H1 (cell line): ENCODE measurements at regions not wholly inside any gene's neighbourhood (a gene's known extent, or its start where the extent isn't known, plus 50 kb on each side); places are given as distances from the start of the nearest gene placed in this dataset.
"Not testable (repeated sequence)": the region's sequence is repeated elsewhere in the genome, so short reads cannot be mapped to it uniquely, and the experiment has no call there.

Experiments used
- CTCF ChIA-PET: fragments of 300-600 bp; sonication (Branson Sonifier 250); formaldehyde crosslinking; loops from one replicate; lab custom pipeline; 2021; ENCODE audit not compliant: partially characterized antibody; lab: Charles Lee
- POLR2A ChIA-PET: fragments of 300-600 bp; sonication (Branson Sonifier 250); formaldehyde crosslinking; loops from one replicate; lab custom pipeline; 2021; ENCODE audit warnings: inconsistent platforms; ENCODE audit not compliant: partially characterized antibody; lab: Charles Lee
- DNase-seq, 2 experiments: peaks; one replicate each; pipeline versions ENCODE4 v3.0.0 to v3.0.0-alpha.2; 2010 to 2022; ENCODE audit warnings: low spot score in 2 of 2, low read depth in 1 of 2, mixed read lengths in 1 of 2
- FAIRE-seq: peaks from 2 replicates; lab custom pipeline; 2011; peaks lifted over from hg19 to GRCh38; lab: Jason Lieb, UNC
- H2AFZ ChIP-seq: 2 replicates; pipeline ENCODE4 v1.8.1; 2012; ENCODE audit warnings: low read length, inconsistent platforms
- H2AK5ac ChIP-seq: 2 replicates; pipeline ENCODE4 v1.6.1; 2013; ENCODE audit warnings: low read depth, low read length
- H2BK120ac ChIP-seq: replicated peaks from 2 replicates; pipeline ENCODE3; 2013; ENCODE audit warnings: low read depth, low read length, inconsistent platforms
- H2BK12ac ChIP-seq: 2 replicates; pipeline ENCODE4 v1.6.1; 2013; ENCODE audit warnings: low read depth, low read length
- H2BK15ac ChIP-seq: 2 replicates; pipeline ENCODE4 v1.6.1; 2013; ENCODE audit warnings: low read length
- H2BK20ac ChIP-seq: 2 replicates; pipeline ENCODE4 v1.6.1; 2013; ENCODE audit warnings: low read length
- H2BK5ac ChIP-seq: 2 replicates; pipeline ENCODE4 v1.6.1; 2013; ENCODE audit warnings: low read depth, low read length
- H3K14ac ChIP-seq: 2 replicates; pipeline ENCODE4 v1.6.1; 2013; ENCODE audit warnings: inconsistent platforms; ENCODE audit not compliant: insufficient read length
- H3K18ac ChIP-seq: 2 replicates; pipeline ENCODE4 v1.6.1; 2013; ENCODE audit warnings: low read length; ENCODE audit errors: extremely low read depth
- H3K23ac ChIP-seq: 2 replicates; pipeline ENCODE4 v1.6.1; 2013; ENCODE audit warnings: inconsistent platforms; ENCODE audit not compliant: insufficient read length
- H3K23me2 ChIP-seq: 2 replicates; pipeline ENCODE4 v1.6.1; 2013; ENCODE audit warnings: low read depth, low read length
- H3K27ac ChIP-seq: 2 replicates; pipeline ENCODE4 v1.6.1; 2011; ENCODE audit warnings: low read depth, low read length, inconsistent platforms
- H3K27me3 ChIP-seq, 4 experiments: replicated peaks in 1 of 4; 1 replicate in 1 of 4; 2 replicates in 3 of 4; pipeline versions ENCODE4 v1.6.1 to v1.8.1; 2011 to 2013; ENCODE audit warnings: low read length in 3 of 4, mild to moderate bottlenecking in 3 of 4, inconsistent platforms in 2 of 4, mixed read lengths in 2 of 4, moderate library complexity in 1 of 4; ENCODE audit not compliant: control insufficient read depth in 3 of 4, insufficient read depth in 3 of 4; ENCODE audit errors: extremely low read depth in 1 of 4
- H3K36me3 ChIP-seq, 4 experiments: 2 replicates each; pipeline versions ENCODE4 v1.6.1 to v1.8.1; 2011 to 2013; ENCODE audit warnings: mild to moderate bottlenecking in 4 of 4, low read length in 3 of 4, moderate library complexity in 2 of 4, control low read depth in 1 of 4, inconsistent platforms in 1 of 4; ENCODE audit not compliant: insufficient read depth in 4 of 4, control insufficient read depth in 2 of 4
- H3K4ac ChIP-seq: replicated peaks from 2 replicates; pipeline ENCODE3; 2013; ENCODE audit warnings: low read length, low read depth, mixed read lengths, inconsistent platforms; ENCODE audit not compliant: insufficient read length
- H3K4me1 ChIP-seq, 4 experiments: replicated peaks in 1 of 4; 1 replicate in 1 of 4; 2 replicates in 3 of 4; pipeline versions ENCODE4 v1.6.1 to v1.8.1; 2011 to 2013; ENCODE audit warnings: low read length in 3 of 4, inconsistent platforms in 2 of 4, mixed read lengths in 1 of 4; ENCODE audit not compliant: insufficient read depth in 4 of 4, control insufficient read depth in 3 of 4
- H3K4me2 ChIP-seq, 2 experiments: 2 replicates each; pipeline versions ENCODE4 v1.6.1 to v1.8.1; 2011 to 2013; ENCODE audit warnings: low read depth in 2 of 2, low read length in 2 of 2, control low read depth in 1 of 2, inconsistent platforms in 1 of 2, mild to moderate bottlenecking in 1 of 2; ENCODE audit not compliant: insufficient read depth in 1 of 2
- H3K4me3 ChIP-seq, 4 experiments: fragments of 200-600, 300-600 bp in 1 of 4; sonication (generic), shearing (Covaris generic), sonication (Bioruptor Twin) in 1 of 4; 2 replicates each; pipeline versions ENCODE4 v1.5.1 to v1.8.1; 2011 to 2016; ENCODE audit warnings: low read length in 4 of 4, low read depth in 3 of 4, control low read depth in 2 of 4, inconsistent platforms in 2 of 4, mild to moderate bottlenecking in 2 of 4, mixed read lengths in 1 of 4, moderate library complexity in 1 of 4; ENCODE audit not compliant: insufficient read depth in 2 of 4; ENCODE audit errors: extremely low read depth in 1 of 4
- H3K56ac ChIP-seq: replicated peaks from 2 replicates; pipeline ENCODE3; 2013; ENCODE audit warnings: low read depth, mild to moderate bottlenecking, mixed read lengths, low read length, inconsistent platforms; ENCODE audit not compliant: insufficient read length
- H3K79me1 ChIP-seq: 2 replicates; pipeline ENCODE4 v1.6.1; 2013; ENCODE audit warnings: low read depth, low read length, control low read depth
- H3K79me2 ChIP-seq, 2 experiments: 2 replicates each; pipeline versions ENCODE4 v1.6.1 to v1.8.1; 2012 to 2013; ENCODE audit warnings: low read length in 2 of 2, mild to moderate bottlenecking in 2 of 2, inconsistent platforms in 1 of 2; ENCODE audit not compliant: insufficient read depth in 2 of 2, control insufficient read depth in 1 of 2
- H3K9ac ChIP-seq, 4 experiments: replicated peaks in 1 of 4; 1 replicate in 1 of 4; 2 replicates in 3 of 4; pipeline versions ENCODE4 v1.6.1 to v1.8.1; 2011 to 2013; ENCODE audit warnings: low read depth in 3 of 4, low read length in 3 of 4, control low read depth in 2 of 4, mild to moderate bottlenecking in 2 of 4, moderate library complexity in 2 of 4, inconsistent platforms in 1 of 4; ENCODE audit errors: extremely low read depth in 1 of 4
- H3K9me3 ChIP-seq, 2 experiments: 2 replicates each; pipeline versions ENCODE4 v1.6.1 to v1.8.1; 2012 to 2013; ENCODE audit warnings: mild to moderate bottlenecking in 2 of 2, moderate library complexity in 2 of 2, control low read depth in 1 of 2, inconsistent platforms in 1 of 2, low read depth in 1 of 2, low read length in 1 of 2, mixed read lengths in 1 of 2; ENCODE audit not compliant: insufficient read depth in 2 of 2
- H4K20me1 ChIP-seq, 2 experiments: replicated peaks in 1 of 2; 2 replicates each; pipeline versions ENCODE3 to v1.8.1; 2011 to 2013; ENCODE audit warnings: inconsistent platforms in 2 of 2, low read length in 2 of 2, mild to moderate bottlenecking in 1 of 2; ENCODE audit not compliant: insufficient read depth in 2 of 2, control insufficient read depth in 1 of 2
- H4K5ac ChIP-seq: 2 replicates; pipeline ENCODE4 v1.6.1; 2013; ENCODE audit warnings: low read length, low read depth, mixed read lengths, inconsistent platforms; ENCODE audit not compliant: insufficient read length
- H4K8ac ChIP-seq: 2 replicates; pipeline ENCODE4 v1.8.0; 2013; ENCODE audit warnings: mild to moderate bottlenecking, moderate library complexity, low read length, inconsistent platforms; ENCODE audit not compliant: insufficient read depth; ENCODE audit errors: extremely low read depth
- H4K91ac ChIP-seq: replicated peaks from 2 replicates; pipeline ENCODE3; 2013; ENCODE audit warnings: low read length, mixed read lengths, inconsistent platforms; ENCODE audit not compliant: insufficient read length
- WGBS, 2 experiments: shearing (Covaris generic) in 1 of 2; methylation state at CpG; one replicate each; pipeline versions ENCODE4 v1.1.6 to v1.1.7; 2013 to 2015; ENCODE audit warnings: low lambda C conversion rate in 2 of 2, mixed read lengths in 2 of 2, inconsistent platforms in 1 of 2, low coverage in 1 of 2, missing lambda C conversion rate in 1 of 2; ENCODE audit not compliant: insufficient replicate concordance in 2 of 2, insufficient coverage in 1 of 2, insufficient read length in 1 of 2; ENCODE audit errors: extremely low coverage in 1 of 2, missing lambda C conversion rate in 1 of 2; 5-methylcytosine and 5-hydroxymethylcytosine counted together

GRCh38 chr4:9102471-9103147 lies 67.6 kb upstream of the FAM90A26 start:
- peaks cover 9 to 24% of the 10 kb centered on the region in 2 experiments; a peak in 2 of 4 replicates for H3K9me3 ChIP-seq
- H3K18ac ChIP-seq, H3K27me3 ChIP-seq, H4K91ac ChIP-seq, H2BK20ac ChIP-seq, H3K36me3 ChIP-seq, H3K4me3 ChIP-seq, H4K20me1 ChIP-seq, H4K8ac ChIP-seq, H4K5ac ChIP-seq, H2BK15ac ChIP-seq, H2BK12ac ChIP-seq, H3K9ac ChIP-seq, H3K27ac ChIP-seq, H2AFZ ChIP-seq, H3K4ac ChIP-seq, H2BK5ac ChIP-seq, H3K79me1 ChIP-seq, H2AK5ac ChIP-seq, H3K14ac ChIP-seq, DNase-seq, H3K23me2 ChIP-seq, H3K79me2 ChIP-seq, H3K56ac ChIP-seq, FAIRE-seq, H3K4me1 ChIP-seq, H3K4me2 ChIP-seq, POLR2A ChIA-PET, H3K23ac ChIP-seq, H2BK120ac ChIP-seq, CTCF ChIA-PET: not testable (repeated sequence)
- WGBS, 2 experiments, result 93% methylated on average over 18 of the region's 22 CpGs; no CpG with 5 or more reads in 1 of the 2 experiments

- H3K4ac ChIP-seq, H3K23ac ChIP-seq, H2AFZ ChIP-seq, H3K14ac ChIP-seq, FAIRE-seq, H2BK20ac ChIP-seq, H3K36me3 ChIP-seq, H2AK5ac ChIP-seq, H3K4me3 ChIP-seq, H3K9ac ChIP-seq, POLR2A ChIA-PET, H4K20me1 ChIP-seq, H2BK12ac ChIP-seq, H3K27ac ChIP-seq, CTCF ChIA-PET, H2BK120ac ChIP-seq, H3K4me2 ChIP-seq, H4K91ac ChIP-seq, H3K18ac ChIP-seq, H3K56ac ChIP-seq, H4K8ac ChIP-seq, H3K27me3 ChIP-seq, H2BK15ac ChIP-seq, H3K4me1 ChIP-seq, H3K79me2 ChIP-seq, DNase-seq, H3K79me1 ChIP-seq, H4K5ac ChIP-seq, H3K23me2 ChIP-seq, H2BK5ac ChIP-seq: not testable (repeated sequence)
- 76% methylated on average over 5 of the region's 5 CpGs; no CpG with 5 or more reads in 1 of the 2 experiments for WGBS, 2 experiments
- H3K9me3 ChIP-seq, result peaks cover 5 to 56% of the 10 kb centered on the region in 2 experiments
Measured at GRCh38 chr4:9096330-9096729, 73.9 kb upstream of the FAM90A26 start.
